Transverse colon (tissue), 4 donors: ENCODE measurements at regions not wholly inside any gene's neighbourhood (a gene's known extent, or its start where the extent isn't known, plus 50 kb on each side); places are given as distances from the start of the nearest gene placed in this dataset.

Experiments used
- EP300 ChIP-seq: sonication (generic); formaldehyde crosslinking; IDR thresholded peaks from one replicate; pipeline ENCODE4 v1.6.1; 2017; ENCODE audit warnings: antibody characterized with exemption, low read depth
- POLR2A ChIP-seq: fragments of 450-650 bp; IDR thresholded peaks from one replicate; pipeline ENCODE4 v1.6.1; 2016; ENCODE audit warnings: antibody characterized with exemption, mild to moderate bottlenecking, moderate library complexity
- POLR2AphosphoS5 ChIP-seq, 3 donors: sonication (generic); formaldehyde crosslinking; IDR thresholded peaks; one replicate each; pipeline ENCODE4 v1.6.1; 2016; ENCODE audit warnings: antibody characterized with exemption in 3 of 3
- TF ChIP-seq, protein P1 (sequence below), 5 experiments: fragments of 200-600 bp in 3 of 5; fragments of 450-650 bp in 2 of 5; sonication (generic) in 3 of 5; IDR thresholded peaks; 1 replicate in 2 of 5; 2 replicates in 3 of 5; pipeline ENCODE4 v1.5.1; 2016 to 2017; ENCODE audit warnings: antibody characterized with exemption in 5 of 5, inconsistent platforms in 3 of 5, mild to moderate bottlenecking in 2 of 5, moderate library complexity in 1 of 5

DNA sequence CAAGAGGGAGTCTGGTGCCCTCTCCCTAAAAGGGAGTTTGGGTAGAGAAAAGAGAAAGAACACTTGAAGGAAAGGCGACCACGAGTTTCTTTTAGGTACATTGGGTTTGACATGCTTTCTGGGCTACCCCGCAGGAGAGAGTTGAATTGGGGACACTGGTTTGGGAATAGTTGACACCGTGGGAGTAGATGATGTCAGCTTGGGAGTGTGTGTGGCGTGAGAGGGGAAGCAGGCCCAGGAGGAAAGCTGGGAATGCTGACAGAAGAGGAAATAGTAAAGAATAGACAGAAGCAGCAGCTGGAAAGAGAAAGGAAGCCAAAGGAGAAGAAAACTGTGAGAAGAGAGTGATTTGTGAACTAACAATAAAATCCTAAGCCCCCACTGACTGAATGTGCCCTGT lies 442.9 kb downstream of the DYNC2H1 start:
- TF ChIP-seq, protein P1, sequence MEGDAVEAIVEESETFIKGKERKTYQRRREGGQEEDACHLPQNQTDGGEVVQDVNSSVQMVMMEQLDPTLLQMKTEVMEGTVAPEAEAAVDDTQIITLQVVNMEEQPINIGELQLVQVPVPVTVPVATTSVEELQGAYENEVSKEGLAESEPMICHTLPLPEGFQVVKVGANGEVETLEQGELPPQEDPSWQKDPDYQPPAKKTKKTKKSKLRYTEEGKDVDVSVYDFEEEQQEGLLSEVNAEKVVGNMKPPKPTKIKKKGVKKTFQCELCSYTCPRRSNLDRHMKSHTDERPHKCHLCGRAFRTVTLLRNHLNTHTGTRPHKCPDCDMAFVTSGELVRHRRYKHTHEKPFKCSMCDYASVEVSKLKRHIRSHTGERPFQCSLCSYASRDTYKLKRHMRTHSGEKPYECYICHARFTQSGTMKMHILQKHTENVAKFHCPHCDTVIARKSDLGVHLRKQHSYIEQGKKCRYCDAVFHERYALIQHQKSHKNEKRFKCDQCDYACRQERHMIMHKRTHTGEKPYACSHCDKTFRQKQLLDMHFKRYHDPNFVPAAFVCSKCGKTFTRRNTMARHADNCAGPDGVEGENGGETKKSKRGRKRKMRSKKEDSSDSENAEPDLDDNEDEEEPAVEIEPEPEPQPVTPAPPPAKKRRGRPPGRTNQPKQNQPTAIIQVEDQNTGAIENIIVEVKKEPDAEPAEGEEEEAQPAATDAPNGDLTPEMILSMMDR (IDR thresholded peaks at IDR 0.05): no peak
- no peak for TF ChIP-seq EP300
- TF ChIP-seq POLR2A: no peak
- TF ChIP-seq POLR2AphosphoS5 (IDR thresholded peaks at IDR 0.05): no peak
